Ectodermal cell (in vitro differentiated cells): ENCODE measurements at regions not wholly inside any gene's neighbourhood (a gene's known extent, or its start where the extent isn't known, plus 50 kb on each side); places are given as distances from the start of the nearest gene placed in this dataset.

Experiments
- H3K27ac ChIP-seq: 2 replicates; pipeline ENCODE4 v1.7.0; 2013; ENCODE audit warnings: mild to moderate bottlenecking, low read depth, low read length; ENCODE audit not compliant: insufficient read depth, poor library complexity, severe bottlenecking
- H3K27me3 ChIP-seq: 2 replicates; pipeline ENCODE4 v1.7.0; 2013; ENCODE audit warnings: mild to moderate bottlenecking, low read length; ENCODE audit not compliant: insufficient read depth, control insufficient read depth, poor library complexity, severe bottlenecking
- H3K36me3 ChIP-seq: one replicate; pipeline ENCODE4 v1.7.0; 2013; ENCODE audit warnings: low read length; ENCODE audit not compliant: control insufficient read depth, insufficient read depth
- H3K4me1 ChIP-seq: one replicate; pipeline ENCODE4 v1.7.0; 2013; ENCODE audit warnings: low read length; ENCODE audit not compliant: control insufficient read depth, insufficient read depth
- H3K4me3 ChIP-seq: 2 replicates; pipeline ENCODE4 v1.7.0; 2013; ENCODE audit warnings: low read depth, low read length, control low read depth; ENCODE audit not compliant: insufficient read depth
- H3K9me3 ChIP-seq: 2 replicates; pipeline ENCODE4 v1.7.0; 2013; ENCODE audit warnings: mild to moderate bottlenecking, low read length, moderate library complexity; ENCODE audit not compliant: control insufficient read depth
- WGBS, 2 experiments: methylation state at CpG; one replicate each; pipeline ENCODE4 v1.1.7; 2013; ENCODE audit warnings: missing lambda C conversion rate in 2 of 2; 5-methylcytosine and 5-hydroxymethylcytosine counted together

- H3K4me1 ChIP-seq: peaks cover 8% of the 10 kb centered on the region
- H3K27me3 ChIP-seq: no peaks in the 10 kb centered on the region
- no peaks in the 10 kb centered on the region for H3K36me3 ChIP-seq
- H3K27ac ChIP-seq: no peak overlapping the region
- no peaks in the 10 kb centered on the region for H3K9me3 ChIP-seq
- H3K4me3 ChIP-seq: no peak overlapping the region
Observed at GRCh38 chr5:116922532-116922931, 347.9 kb upstream of the SEMA6A start.

- H3K4me3 ChIP-seq: no peak overlapping the region
- WGBS, 2 experiments: 100% methylated on average over 1 to 2 of the region's 2 CpGs
- no peaks in the 10 kb centered on the region for H3K4me1 ChIP-seq
- H3K27me3 ChIP-seq: no peaks in the 10 kb centered on the region
- no peak overlapping the region for H3K27ac ChIP-seq
- H3K9me3 ChIP-seq: no peaks in the 10 kb centered on the region
- H3K36me3 ChIP-seq: no peaks in the 10 kb centered on the region
Observed at GRCh38 chr5:116914869-116915504, 340.4 kb upstream of the SEMA6A start.

GRCh38 chr5:116912221-116912620 lies 337.6 kb upstream of the SEMA6A start:
- H3K4me1 ChIP-seq: no peaks in the 10 kb centered on the region
- no peak overlapping the region for H3K4me3 ChIP-seq
- no peak overlapping the region for H3K27ac ChIP-seq
- 88 to 90% methylated on average over 1 of the region's 1 CpG for WGBS, 2 experiments
- H3K36me3 ChIP-seq: no peaks in the 10 kb centered on the region
- H3K27me3 ChIP-seq: no peaks in the 10 kb centered on the region
- H3K9me3 ChIP-seq: no peaks in the 10 kb centered on the region

- no peak overlapping the region for H3K27ac ChIP-seq
- H3K27me3 ChIP-seq: no peaks in the 10 kb centered on the region
- H3K4me1 ChIP-seq: no peaks in the 10 kb centered on the region
- no peaks in the 10 kb centered on the region for H3K9me3 ChIP-seq
- H3K36me3 ChIP-seq: no peaks in the 10 kb centered on the region
- 96 to 100% methylated on average over 1 of the region's 1 CpG for WGBS, 2 experiments
- no peak overlapping the region for H3K4me3 ChIP-seq
Observed at GRCh38 chr5:116911074-116911473, 336.5 kb upstream of the SEMA6A start.

- Histone ChIP-seq H3K4me3 (no peak overlapping the region), H3K4me1 (no peaks in the 10 kb centered on the region)
- WGBS, 2 experiments: 80% methylated on average over 1 of the region's 1 CpG; no CpG with 5 or more reads in 1 of the 2 experiments
Observed at GRCh38 chr5:116908537-116908936, 333.9 kb upstream of the SEMA6A start.

GRCh38 chr5:116905885-116906284 lies 331.3 kb upstream of the SEMA6A start:
- Histone ChIP-seq H3K4me3 (no peak overlapping the region), H3K27ac (no peak overlapping the region), H3K4me1 (no peaks in the 10 kb centered on the region), H3K27me3 (no peaks in the 10 kb centered on the region), H3K9me3 (no peaks in the 10 kb centered on the region), H3K36me3 (no peaks in the 10 kb centered on the region)
- WGBS, 2 experiments: 96% methylated on average over 3 of the region's 3 CpGs

More at GRCh38 chr5:116908537-116908936, 333.9 kb upstream of the SEMA6A start:
- no peaks in the 10 kb centered on the region for H3K36me3 ChIP-seq
- no peaks in the 10 kb centered on the region for H3K9me3 ChIP-seq
- no peak overlapping the region for H3K27ac ChIP-seq
- no peaks in the 10 kb centered on the region for H3K27me3 ChIP-seq

- H3K27ac ChIP-seq: no peak overlapping the region
- H3K27me3 ChIP-seq: no peaks in the 10 kb centered on the region
- H3K9me3 ChIP-seq: no peaks in the 10 kb centered on the region
- H3K4me3 ChIP-seq: no peak overlapping the region
- no peaks in the 10 kb centered on the region for H3K4me1 ChIP-seq
- H3K36me3 ChIP-seq: no peaks in the 10 kb centered on the region
- 93 to 100% methylated on average over 1 of the region's 1 CpG for WGBS, 2 experiments
Observed at GRCh38 chr5:116900793-116901192, 326.2 kb upstream of the SEMA6A start.

GRCh38 chr5:116898917-116899316 lies 324.3 kb upstream of the SEMA6A start:
- no peaks in the 10 kb centered on the region for H3K36me3 ChIP-seq
- 91 to 100% methylated on average over 1 to 2 of the region's 2 CpGs for WGBS, 2 experiments
- no peak overlapping the region for H3K27ac ChIP-seq
- no peak overlapping the region for H3K4me3 ChIP-seq
- H3K27me3 ChIP-seq: no peaks in the 10 kb centered on the region
- H3K4me1 ChIP-seq: no peaks in the 10 kb centered on the region
- no peaks in the 10 kb centered on the region for H3K9me3 ChIP-seq

GRCh38 chr5:116897291-116897690 lies 322.7 kb upstream of the SEMA6A start:
- Histone ChIP-seq H3K4me3 (no peak overlapping the region), H3K27ac (no peak overlapping the region), H3K9me3 (no peaks in the 10 kb centered on the region), H3K4me1 (no peaks in the 10 kb centered on the region), H3K36me3 (no peaks in the 10 kb centered on the region), H3K27me3 (no peaks in the 10 kb centered on the region)
- 91 to 94% methylated on average over 3 of the region's 3 CpGs for WGBS, 2 experiments

- Histone ChIP-seq H3K4me1 (no peaks in the 10 kb centered on the region), H3K9me3 (no peaks in the 10 kb centered on the region), H3K27me3 (no peaks in the 10 kb centered on the region), H3K36me3 (no peaks in the 10 kb centered on the region), H3K4me3 (no peak overlapping the region), H3K27ac (no peak overlapping the region)
Observed at GRCh38 chr5:116896001-116896400, 321.4 kb upstream of the SEMA6A start.

- Histone ChIP-seq H3K27me3 (no peaks in the 10 kb centered on the region), H3K27ac (no peak overlapping the region), H3K9me3 (no peaks in the 10 kb centered on the region), H3K4me1 (no peaks in the 10 kb centered on the region), H3K4me3 (no peak overlapping the region), H3K36me3 (no peaks in the 10 kb centered on the region)
Observed at GRCh38 chr5:116892993-116893392, 318.4 kb upstream of the SEMA6A start.
